ENCODE measurements at regions not wholly inside any gene's neighbourhood (a gene's known extent, or its start where the extent isn't known, plus 50 kb on each side); places are given as distances from the start of the nearest gene placed in this dataset.

DNA sequence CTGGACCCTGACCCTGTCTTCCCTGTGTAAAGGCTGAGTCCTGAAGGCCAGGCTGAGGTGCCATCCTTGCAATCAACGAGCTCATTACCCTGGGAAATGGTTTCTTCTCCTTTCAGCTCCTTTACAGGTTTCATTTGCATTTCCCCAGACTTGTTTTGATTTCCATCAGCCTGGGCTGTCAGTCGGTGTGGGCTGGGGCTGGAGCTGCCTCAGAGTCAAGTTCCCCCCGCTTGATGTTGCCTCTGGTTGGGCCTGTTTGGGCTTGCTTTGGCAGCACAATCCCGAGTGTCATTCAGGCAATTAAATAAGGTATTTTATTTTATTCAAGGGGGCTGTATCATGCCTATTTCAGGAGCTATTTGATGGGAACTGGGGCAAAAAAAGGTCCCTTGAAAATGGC, 424.9 kb downstream of the INSC start:
- DNase-seq (ENCODE audit: low spot score) (no peak), FAIRE-seq (no peak), ATAC-seq (no peak)
- H3K4me3 ChIP-seq (replicated peaks in 1 of 3; ENCODE audit: insufficient read depth in 1 of 3, low read depth in 2 of 3, low read length in 3 of 3) = no peak overlapping the region
- 10% methylated on average over 4 of the region's 4 CpGs for WGBS (ENCODE audit: low lambda C conversion rate)
- no peaks in the 10 kb centered on the region for H3K4me1 ChIP-seq (ENCODE audit: insufficient read depth, low read length)
- CTCF ChIA-PET (ENCODE audit: low intra/inter-chr PET ratio, low total read pairs) = no interaction called here
- H3K27me3 ChIP-seq (ENCODE audit: control insufficient read depth in 1 of 2, insufficient read depth in 2 of 2, low read length in 2 of 2) = no peaks in the 10 kb centered on the region; a peak in 1 of 5 replicates
- no peak overlapping the region for H2AFZ ChIP-seq (ENCODE audit: low read length)
- H3K9ac ChIP-seq (ENCODE audit: insufficient read depth, low read depth, low read length) = no peak overlapping the region
- no TSS peak for BruUV-seq (replicated peaks)
- H3K36me3 ChIP-seq (replicated peaks in 1 of 2; ENCODE audit: control insufficient read depth in 1 of 2, insufficient read depth in 2 of 2, low read length in 2 of 2) = no peaks in the 10 kb centered on the region
- no peaks in the 10 kb centered on the region for H3K79me2 ChIP-seq (ENCODE audit: insufficient read depth, low read length)
- H4K20me1 ChIP-seq (ENCODE audit: insufficient read depth, low read length) = no peaks in the 10 kb centered on the region
- intact Hi-C loops (cut with micrococcal nuclease; ENCODE audit: unreplicated experiment) = no loop called here
- H3K4me2 ChIP-seq (ENCODE audit: low read depth, low read length) = no peak overlapping the region
- no peak overlapping the region for H3K27ac ChIP-seq (ENCODE audit: extremely low read length, insufficient read depth, low read length)
- in situ Hi-C loops (cut with HindIII; ENCODE audit: extremely low pct_ligation_motif_present, low pct_unique_long_range_greater_than_20kb) = no loop called here
- POLR2A ChIA-PET = no interaction called here
- H3K9me3 ChIP-seq (ENCODE audit: low read length) = no peaks in the 10 kb centered on the region
- no peak for TF ChIP-seq KMT2A (CRISPR knock-in tag; IDR thresholded peaks at IDR 0.05)
- TF ChIP-seq KDM5A (IDR thresholded peaks at IDR 0.05; ENCODE audit: borderline replicate concordance, low read length) = no peak
- TF ChIP-seq ZNF792 (CRISPR knock-in tag; IDR thresholded peaks at IDR 0.05) = no peak
- TF ChIP-seq, protein P1, sequence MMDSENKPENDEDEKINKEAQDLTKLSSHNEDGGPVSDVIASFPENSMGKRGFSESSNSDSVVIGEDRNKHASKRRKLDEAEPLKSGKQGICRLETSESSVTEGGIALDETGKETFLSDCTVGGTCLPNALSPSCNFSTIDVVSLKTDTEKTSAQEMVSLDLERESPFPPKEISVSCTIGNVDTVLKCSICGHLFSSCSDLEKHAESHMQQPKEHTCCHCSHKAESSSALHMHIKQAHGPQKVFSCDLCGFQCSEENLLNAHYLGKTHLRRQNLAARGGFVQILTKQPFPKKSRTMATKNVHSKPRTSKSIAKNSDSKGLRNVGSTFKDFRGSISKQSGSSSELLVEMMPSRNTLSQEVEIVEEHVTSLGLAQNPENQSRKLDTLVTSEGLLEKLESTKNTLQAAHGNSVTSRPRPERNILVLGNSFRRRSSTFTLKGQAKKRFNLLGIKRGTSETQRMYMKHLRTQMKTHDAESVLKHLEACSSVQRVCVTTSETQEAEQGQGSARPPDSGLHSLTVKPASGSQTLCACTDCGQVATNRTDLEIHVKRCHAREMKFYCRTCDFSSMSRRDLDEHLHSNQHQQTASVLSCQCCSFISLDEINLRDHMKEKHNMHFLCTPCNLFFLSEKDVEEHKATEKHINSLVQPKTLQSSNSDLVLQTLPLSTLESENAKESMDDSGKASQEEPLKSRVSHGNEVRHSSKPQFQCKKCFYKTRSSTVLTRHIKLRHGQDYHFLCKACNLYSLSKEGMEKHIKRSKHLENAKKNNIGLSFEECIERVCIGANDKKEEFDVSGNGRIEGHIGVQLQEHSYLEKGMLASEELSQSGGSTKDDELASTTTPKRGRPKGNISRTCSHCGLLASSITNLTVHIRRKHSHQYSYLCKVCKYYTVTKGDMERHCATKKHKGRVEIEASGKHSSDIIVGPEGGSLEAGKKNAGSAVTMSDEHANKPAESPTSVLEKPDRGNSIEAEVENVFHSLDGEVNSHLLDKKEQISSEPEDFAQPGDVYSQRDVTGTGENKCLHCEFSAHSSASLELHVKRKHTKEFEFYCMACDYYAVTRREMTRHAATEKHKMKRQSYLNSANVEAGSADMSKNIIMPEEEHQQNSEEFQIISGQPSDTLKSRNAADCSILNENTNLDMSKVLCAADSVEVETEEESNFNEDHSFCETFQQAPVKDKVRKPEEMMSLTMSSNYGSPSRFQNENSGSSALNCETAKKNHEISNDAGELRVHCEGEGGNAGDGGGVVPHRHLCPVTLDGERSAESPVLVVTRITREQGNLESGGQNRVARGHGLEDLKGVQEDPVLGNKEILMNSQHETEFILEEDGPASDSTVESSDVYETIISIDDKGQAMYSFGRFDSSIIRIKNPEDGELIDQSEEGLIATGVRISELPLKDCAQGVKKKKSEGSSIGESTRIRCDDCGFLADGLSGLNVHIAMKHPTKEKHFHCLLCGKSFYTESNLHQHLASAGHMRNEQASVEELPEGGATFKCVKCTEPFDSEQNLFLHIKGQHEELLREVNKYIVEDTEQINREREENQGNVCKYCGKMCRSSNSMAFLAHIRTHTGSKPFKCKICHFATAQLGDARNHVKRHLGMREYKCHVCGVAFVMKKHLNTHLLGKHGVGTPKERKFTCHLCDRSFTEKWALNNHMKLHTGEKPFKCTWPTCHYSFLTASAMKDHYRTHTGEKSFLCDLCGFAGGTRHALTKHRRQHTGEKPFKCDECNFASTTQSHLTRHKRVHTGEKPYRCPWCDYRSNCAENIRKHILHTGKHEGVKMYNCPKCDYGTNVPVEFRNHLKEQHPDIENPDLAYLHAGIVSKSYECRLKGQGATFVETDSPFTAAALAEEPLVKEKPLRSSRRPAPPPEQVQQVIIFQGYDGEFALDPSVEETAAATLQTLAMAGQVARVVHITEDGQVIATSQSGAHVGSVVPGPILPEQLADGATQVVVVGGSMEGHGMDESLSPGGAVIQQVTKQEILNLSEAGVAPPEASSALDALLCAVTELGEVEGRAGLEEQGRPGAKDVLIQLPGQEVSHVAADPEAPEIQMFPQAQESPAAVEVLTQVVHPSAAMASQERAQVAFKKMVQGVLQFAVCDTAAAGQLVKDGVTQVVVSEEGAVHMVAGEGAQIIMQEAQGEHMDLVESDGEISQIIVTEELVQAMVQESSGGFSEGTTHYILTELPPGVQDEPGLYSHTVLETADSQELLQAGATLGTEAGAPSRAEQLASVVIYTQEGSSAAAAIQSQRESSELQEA (CRISPR knock-in tag; IDR thresholded peaks at IDR 0.05; ENCODE audit: not compliant biosample characterization) = no peak
- no peak for TF ChIP-seq TBP (CRISPR knock-in tag; IDR thresholded peaks at IDR 0.05)
- TF ChIP-seq, protein P2, sequence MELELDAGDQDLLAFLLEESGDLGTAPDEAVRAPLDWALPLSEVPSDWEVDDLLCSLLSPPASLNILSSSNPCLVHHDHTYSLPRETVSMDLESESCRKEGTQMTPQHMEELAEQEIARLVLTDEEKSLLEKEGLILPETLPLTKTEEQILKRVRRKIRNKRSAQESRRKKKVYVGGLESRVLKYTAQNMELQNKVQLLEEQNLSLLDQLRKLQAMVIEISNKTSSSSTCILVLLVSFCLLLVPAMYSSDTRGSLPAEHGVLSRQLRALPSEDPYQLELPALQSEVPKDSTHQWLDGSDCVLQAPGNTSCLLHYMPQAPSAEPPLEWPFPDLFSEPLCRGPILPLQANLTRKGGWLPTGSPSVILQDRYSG (CRISPR knock-in tag; IDR thresholded peaks at IDR 0.05) = no peak
- TF ChIP-seq ISL2 (CRISPR knock-in tag; IDR thresholded peaks at IDR 0.05) = no peak
- TF ChIP-seq, protein P3, sequence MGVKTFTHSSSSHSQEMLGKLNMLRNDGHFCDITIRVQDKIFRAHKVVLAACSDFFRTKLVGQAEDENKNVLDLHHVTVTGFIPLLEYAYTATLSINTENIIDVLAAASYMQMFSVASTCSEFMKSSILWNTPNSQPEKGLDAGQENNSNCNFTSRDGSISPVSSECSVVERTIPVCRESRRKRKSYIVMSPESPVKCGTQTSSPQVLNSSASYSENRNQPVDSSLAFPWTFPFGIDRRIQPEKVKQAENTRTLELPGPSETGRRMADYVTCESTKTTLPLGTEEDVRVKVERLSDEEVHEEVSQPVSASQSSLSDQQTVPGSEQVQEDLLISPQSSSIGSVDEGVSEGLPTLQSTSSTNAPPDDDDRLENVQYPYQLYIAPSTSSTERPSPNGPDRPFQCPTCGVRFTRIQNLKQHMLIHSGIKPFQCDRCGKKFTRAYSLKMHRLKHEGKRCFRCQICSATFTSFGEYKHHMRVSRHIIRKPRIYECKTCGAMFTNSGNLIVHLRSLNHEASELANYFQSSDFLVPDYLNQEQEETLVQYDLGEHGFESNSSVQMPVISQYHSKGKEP (CRISPR knock-in tag; IDR thresholded peaks at IDR 0.05) = no peak
- no peak for TF ChIP-seq SMAD9 (CRISPR knock-in tag; IDR thresholded peaks at IDR 0.05)
- TF ChIP-seq, protein P4, sequence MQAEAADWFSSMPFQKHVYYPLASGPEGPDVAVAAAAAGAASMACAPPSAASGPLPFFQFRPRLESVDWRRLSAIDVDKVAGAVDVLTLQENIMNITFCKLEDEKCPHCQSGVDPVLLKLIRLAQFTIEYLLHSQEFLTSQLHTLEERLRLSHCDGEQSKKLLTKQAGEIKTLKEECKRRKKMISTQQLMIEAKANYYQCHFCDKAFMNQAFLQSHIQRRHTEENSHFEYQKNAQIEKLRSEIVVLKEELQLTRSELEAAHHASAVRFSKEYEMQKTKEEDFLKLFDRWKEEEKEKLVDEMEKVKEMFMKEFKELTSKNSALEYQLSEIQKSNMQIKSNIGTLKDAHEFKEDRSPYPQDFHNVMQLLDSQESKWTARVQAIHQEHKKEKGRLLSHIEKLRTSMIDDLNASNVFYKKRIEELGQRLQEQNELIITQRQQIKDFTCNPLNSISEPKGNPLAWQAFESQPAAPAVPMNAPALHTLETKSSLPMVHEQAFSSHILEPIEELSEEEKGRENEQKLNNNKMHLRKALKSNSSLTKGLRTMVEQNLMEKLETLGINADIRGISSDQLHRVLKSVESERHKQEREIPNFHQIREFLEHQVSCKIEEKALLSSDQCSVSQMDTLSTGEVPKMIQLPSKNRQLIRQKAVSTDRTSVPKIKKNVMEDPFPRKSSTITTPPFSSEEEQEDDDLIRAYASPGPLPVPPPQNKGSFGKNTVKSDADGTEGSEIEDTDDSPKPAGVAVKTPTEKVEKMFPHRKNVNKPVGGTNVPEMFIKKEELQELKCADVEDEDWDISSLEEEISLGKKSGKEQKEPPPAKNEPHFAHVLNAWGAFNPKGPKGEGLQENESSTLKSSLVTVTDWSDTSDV (CRISPR knock-in tag; IDR thresholded peaks at IDR 0.05) = no peak
- TF ChIP-seq PITX1 (CRISPR knock-in tag; IDR thresholded peaks at IDR 0.05) = no peak
- TF ChIP-seq CHD4 (IDR thresholded peaks at IDR 0.05; ENCODE audit: borderline replicate concordance, low read length) = no peak
